ENCODE measurements at regions not wholly inside any gene's neighbourhood (a gene's known extent, or its start where the extent isn't known, plus 50 kb on each side); places are given as distances from the start of the nearest gene placed in this dataset.

DNA sequence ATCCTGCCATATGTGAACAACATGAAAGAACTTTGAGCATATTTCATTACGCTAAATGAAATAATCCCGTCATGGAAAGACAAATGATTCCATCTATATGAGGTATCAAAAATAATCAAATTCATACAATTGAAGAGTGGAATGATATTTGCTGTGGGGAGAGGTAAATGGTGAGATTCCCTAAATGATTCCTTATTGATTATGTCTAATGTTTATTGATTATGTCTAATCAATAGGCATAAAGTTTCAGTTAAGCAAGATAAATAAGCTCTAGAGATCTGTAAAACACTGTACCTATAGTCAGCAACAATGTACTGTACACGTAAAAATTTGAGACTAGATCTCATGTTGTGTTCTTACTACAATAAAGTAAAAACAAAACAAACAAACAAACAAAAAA lies 85.4 kb upstream of the MEGF10 start:
- H3K9me3 ChIP-seq, result no peaks in the 10 kb centered on the region
- no peaks in the 10 kb centered on the region for H3K79me2 ChIP-seq (ENCODE audit: insufficient read depth)
- no peaks in the 10 kb centered on the region for H3K27me3 ChIP-seq (ENCODE audit: insufficient read depth)
- no peak overlapping the region for H3K9ac ChIP-seq
- no peak overlapping the region for H3K4me3 ChIP-seq (ENCODE audit: low read depth in 2 of 2, low read length in 1 of 2)
- H3K9me2 ChIP-seq, result no peaks in the 10 kb centered on the region
- peaks cover 10% of the 10 kb centered on the region for H3F3A ChIP-seq (replicated peaks; ENCODE audit: insufficient read depth)
- no peak overlapping the region for H3K4me2 ChIP-seq
- DNase-seq, result no peak
- WGBS (ENCODE audit: low lambda C conversion rate), result 82% methylated on average over 3 of the region's 3 CpGs
- POLR2A ChIA-PET, result no interaction called here
- TF ChIP-seq CHD2 (IDR thresholded peaks at IDR 0.05; ENCODE audit: low read length, partially characterized antibody) (no peak), FOXM1 (IDR thresholded peaks at IDR 0.05; ENCODE audit: low read depth) (no peak), POLR2AphosphoS5 (IDR thresholded peaks at IDR 0.05; ENCODE audit: low read depth, low read length) (no peak), SMC3 (IDR thresholded peaks at IDR 0.05; ENCODE audit: low read depth, low read length) (no peak), RAD21 (IDR thresholded peaks at IDR 0.05; ENCODE audit: low read length) (no peak), GATA2 (CRISPR knock-in tag; IDR thresholded peaks at IDR 0.05) (no peak), ELF1 (IDR thresholded peaks at IDR 0.05) (no peak), EZH2phosphoT487 (IDR thresholded peaks at IDR 0.05; ENCODE audit: borderline replicate concordance, low read depth) (no peak)
- TF ChIP-seq, protein P1, sequence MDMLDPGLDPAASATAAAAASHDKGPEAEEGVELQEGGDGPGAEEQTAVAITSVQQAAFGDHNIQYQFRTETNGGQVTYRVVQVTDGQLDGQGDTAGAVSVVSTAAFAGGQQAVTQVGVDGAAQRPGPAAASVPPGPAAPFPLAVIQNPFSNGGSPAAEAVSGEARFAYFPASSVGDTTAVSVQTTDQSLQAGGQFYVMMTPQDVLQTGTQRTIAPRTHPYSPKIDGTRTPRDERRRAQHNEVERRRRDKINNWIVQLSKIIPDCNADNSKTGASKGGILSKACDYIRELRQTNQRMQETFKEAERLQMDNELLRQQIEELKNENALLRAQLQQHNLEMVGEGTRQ (IDR thresholded peaks at IDR 0.05; ENCODE audit: borderline replicate concordance, low read depth, low read length), result no peak
- TF ChIP-seq, protein P2, sequence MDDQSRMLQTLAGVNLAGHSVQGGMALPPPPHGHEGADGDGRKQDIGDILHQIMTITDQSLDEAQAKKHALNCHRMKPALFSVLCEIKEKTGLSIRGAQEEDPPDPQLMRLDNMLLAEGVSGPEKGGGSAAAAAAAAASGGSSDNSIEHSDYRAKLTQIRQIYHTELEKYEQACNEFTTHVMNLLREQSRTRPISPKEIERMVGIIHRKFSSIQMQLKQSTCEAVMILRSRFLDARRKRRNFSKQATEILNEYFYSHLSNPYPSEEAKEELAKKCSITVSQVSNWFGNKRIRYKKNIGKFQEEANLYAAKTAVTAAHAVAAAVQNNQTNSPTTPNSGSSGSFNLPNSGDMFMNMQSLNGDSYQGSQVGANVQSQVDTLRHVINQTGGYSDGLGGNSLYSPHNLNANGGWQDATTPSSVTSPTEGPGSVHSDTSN (IDR thresholded peaks at IDR 0.05), result no peak
- TF ChIP-seq, protein P3, sequence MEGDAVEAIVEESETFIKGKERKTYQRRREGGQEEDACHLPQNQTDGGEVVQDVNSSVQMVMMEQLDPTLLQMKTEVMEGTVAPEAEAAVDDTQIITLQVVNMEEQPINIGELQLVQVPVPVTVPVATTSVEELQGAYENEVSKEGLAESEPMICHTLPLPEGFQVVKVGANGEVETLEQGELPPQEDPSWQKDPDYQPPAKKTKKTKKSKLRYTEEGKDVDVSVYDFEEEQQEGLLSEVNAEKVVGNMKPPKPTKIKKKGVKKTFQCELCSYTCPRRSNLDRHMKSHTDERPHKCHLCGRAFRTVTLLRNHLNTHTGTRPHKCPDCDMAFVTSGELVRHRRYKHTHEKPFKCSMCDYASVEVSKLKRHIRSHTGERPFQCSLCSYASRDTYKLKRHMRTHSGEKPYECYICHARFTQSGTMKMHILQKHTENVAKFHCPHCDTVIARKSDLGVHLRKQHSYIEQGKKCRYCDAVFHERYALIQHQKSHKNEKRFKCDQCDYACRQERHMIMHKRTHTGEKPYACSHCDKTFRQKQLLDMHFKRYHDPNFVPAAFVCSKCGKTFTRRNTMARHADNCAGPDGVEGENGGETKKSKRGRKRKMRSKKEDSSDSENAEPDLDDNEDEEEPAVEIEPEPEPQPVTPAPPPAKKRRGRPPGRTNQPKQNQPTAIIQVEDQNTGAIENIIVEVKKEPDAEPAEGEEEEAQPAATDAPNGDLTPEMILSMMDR (IDR thresholded peaks at IDR 0.05), result no peak
- H3K27ac ChIP-seq (ENCODE audit: low read depth in 2 of 2, low read length in 1 of 2), result no peak overlapping the region
- H2AFZ ChIP-seq (ENCODE audit: low read depth), result no peak overlapping the region
- H3K4me1 ChIP-seq (ENCODE audit: control insufficient read depth in 1 of 2, insufficient read depth in 2 of 2, low read depth in 1 of 2, low read length in 1 of 2), result no peaks in the 10 kb centered on the region
- H4K20me1 ChIP-seq (ENCODE audit: insufficient read depth), result no peaks in the 10 kb centered on the region
- CTCF ChIA-PET, result no interaction called here
- no peaks in the 10 kb centered on the region for H3K36me3 ChIP-seq (replicated peaks in 1 of 2; ENCODE audit: control insufficient read depth in 1 of 2, insufficient read depth in 2 of 2, low read length in 1 of 2)

DNA sequence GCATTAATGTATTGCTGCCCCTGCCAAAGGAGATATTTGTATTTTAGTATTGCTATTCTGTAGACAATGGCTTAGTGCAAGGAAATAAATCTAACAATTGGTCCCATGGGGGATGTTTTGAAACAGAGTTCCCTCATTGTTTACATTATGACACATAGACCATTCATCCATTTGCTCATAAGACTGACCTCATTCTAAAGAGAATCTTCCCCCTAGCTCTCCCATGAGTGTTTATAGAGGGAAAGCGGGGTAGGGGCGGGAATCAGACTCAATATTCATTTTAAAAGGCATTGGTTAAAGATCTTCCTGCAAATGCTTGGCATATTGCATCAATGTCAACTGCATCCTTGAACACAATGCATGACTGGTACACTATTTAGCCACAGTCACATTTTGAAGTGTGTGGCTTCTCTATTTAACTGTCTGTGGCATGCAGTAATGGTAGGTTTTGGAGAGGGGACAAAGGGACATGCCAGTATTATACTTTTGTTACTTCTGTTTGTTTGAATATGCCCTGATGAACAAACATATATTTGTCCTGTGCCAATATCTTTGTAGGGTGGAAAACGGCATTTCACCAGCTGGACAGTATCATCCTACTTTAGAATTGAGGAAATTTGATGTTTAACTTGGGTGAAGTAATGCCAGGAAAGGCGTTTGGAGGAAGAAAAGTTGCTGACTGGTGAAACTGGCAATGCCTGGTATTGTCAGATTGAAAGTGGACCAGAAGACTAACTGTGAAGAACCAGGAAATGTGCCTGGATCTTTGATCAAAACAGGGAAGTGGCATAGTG lies 84.1 kb upstream of the MEGF10 start:
- Histone ChIP-seq H3F3A (replicated peaks; ENCODE audit: insufficient read depth) (peaks cover 10% of the 10 kb centered on the region), H3K9me2 (no peaks in the 10 kb centered on the region), H2AFZ (ENCODE audit: low read depth) (0 out of 2 replicates have a peak overlapping the region, but pooled peaks have one; percentile 38), H3K36me3 (replicated peaks in 1 of 2; ENCODE audit: control insufficient read depth in 1 of 2, insufficient read depth in 2 of 2, low read length in 1 of 2) (no peaks in the 10 kb centered on the region), H3K9me3 (no peaks in the 10 kb centered on the region), H3K4me3 (ENCODE audit: low read depth in 2 of 2, low read length in 1 of 2) (no peak overlapping the region), H3K4me2 (no peak overlapping the region), H4K20me1 (ENCODE audit: insufficient read depth) (no peaks in the 10 kb centered on the region), H3K27me3 (ENCODE audit: insufficient read depth) (no peaks in the 10 kb centered on the region), H3K4me1 (ENCODE audit: control insufficient read depth in 1 of 2, insufficient read depth in 2 of 2, low read depth in 1 of 2, low read length in 1 of 2) (no peaks in the 10 kb centered on the region), H3K27ac (ENCODE audit: low read depth in 2 of 2, low read length in 1 of 2) (peak overlapping the region in 1 of 2 experiments; percentile 67; a peak in 2 of 4 replicates), H3K9ac (no peak overlapping the region), H3K79me2 (ENCODE audit: insufficient read depth) (no peaks in the 10 kb centered on the region)
- POLR2A ChIA-PET, result no interaction called here
- no peak for DNase-seq
- CTCF ChIA-PET, result no interaction called here
- 34% methylated on average over 4 of the region's 4 CpGs for WGBS (ENCODE audit: low lambda C conversion rate)
- TF ChIP-seq RCOR1 (IDR thresholded peaks at IDR 0.05; ENCODE audit: low read length) (no peak), FOXJ3 (CRISPR knock-in tag; IDR thresholded peaks at IDR 0.05) (no peak), RAD21 (IDR thresholded peaks at IDR 0.05; ENCODE audit: low read length) (no peak), FOSL2 (IDR thresholded peaks at IDR 0.05; ENCODE audit: borderline replicate concordance, low read depth) (peak; percentile 88), JUND (IDR thresholded peaks at IDR 0.05) (peak; percentile 76), TEAD4 (IDR thresholded peaks at IDR 0.05; ENCODE audit: borderline replicate concordance, insufficient read depth) (0 out of 2 replicates have a peak, but pooled peaks have one; percentile 31), CHD2 (IDR thresholded peaks at IDR 0.05; ENCODE audit: low read length, partially characterized antibody) (no peak), RXRA (IDR thresholded peaks at IDR 0.05; ENCODE audit: borderline replicate concordance, low read depth) (peak; percentile 39; the same call in 1 of the 2 replicates), ELF1 (IDR thresholded peaks at IDR 0.05) (no peak)
- TF ChIP-seq, protein P4, sequence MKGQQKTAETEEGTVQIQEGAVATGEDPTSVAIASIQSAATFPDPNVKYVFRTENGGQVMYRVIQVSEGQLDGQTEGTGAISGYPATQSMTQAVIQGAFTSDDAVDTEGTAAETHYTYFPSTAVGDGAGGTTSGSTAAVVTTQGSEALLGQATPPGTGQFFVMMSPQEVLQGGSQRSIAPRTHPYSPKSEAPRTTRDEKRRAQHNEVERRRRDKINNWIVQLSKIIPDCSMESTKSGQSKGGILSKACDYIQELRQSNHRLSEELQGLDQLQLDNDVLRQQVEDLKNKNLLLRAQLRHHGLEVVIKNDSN (IDR thresholded peaks at IDR 0.05; ENCODE audit: borderline replicate concordance, low read depth), result no peak
- TF ChIP-seq, protein P5, sequence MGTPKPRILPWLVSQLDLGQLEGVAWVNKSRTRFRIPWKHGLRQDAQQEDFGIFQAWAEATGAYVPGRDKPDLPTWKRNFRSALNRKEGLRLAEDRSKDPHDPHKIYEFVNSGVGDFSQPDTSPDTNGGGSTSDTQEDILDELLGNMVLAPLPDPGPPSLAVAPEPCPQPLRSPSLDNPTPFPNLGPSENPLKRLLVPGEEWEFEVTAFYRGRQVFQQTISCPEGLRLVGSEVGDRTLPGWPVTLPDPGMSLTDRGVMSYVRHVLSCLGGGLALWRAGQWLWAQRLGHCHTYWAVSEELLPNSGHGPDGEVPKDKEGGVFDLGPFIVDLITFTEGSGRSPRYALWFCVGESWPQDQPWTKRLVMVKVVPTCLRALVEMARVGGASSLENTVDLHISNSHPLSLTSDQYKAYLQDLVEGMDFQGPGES (IDR thresholded peaks at IDR 0.05; ENCODE audit: low read depth, low read length), result no peak

Data from SK-N-SH (cell line).